OCI-LY7 (cell line): ENCODE measurements at regions not wholly inside any gene's neighbourhood (a gene's known extent, or its start where the extent isn't known, plus 50 kb on each side); places are given as distances from the start of the nearest gene placed in this dataset.

ENCODE experiments used
- BruUV-seq: library from RNA; stranded (reverse); fragments of 400-500 nt; replicated peaks from 2 replicates; lab custom pipeline; 2021; lab: Mats Ljungman, UMichigan
- CTCF ChIA-PET: fragments of 300-600 bp; sonication (Branson Sonifier 250); formaldehyde crosslinking; loops from one replicate; lab custom pipeline; 2022; ENCODE audit warnings: antibody characterized with exemption; ENCODE audit not compliant: unreplicated experiment; lab: Charles Lee
- POLR2A ChIA-PET: fragments of 300-600 bp; sonication (Branson Sonifier 250); formaldehyde crosslinking; loops from one replicate; lab custom pipeline; 2022; ENCODE audit warnings: antibody characterized with exemption; lab: Charles Lee
- DNase-seq: peaks from one replicate; pipeline ENCODE4 v3.0.0-alpha.2; 2015; ENCODE audit warnings: low spot score
- H2AFZ ChIP-seq: fragments of 200-600 bp; sonication (generic), shearing (Covaris generic); 2 replicates; pipeline ENCODE4 v1.6.1; 2014; ENCODE audit warnings: mild to moderate bottlenecking, antibody characterized with exemption, low read length, moderate library complexity
- H3K27ac ChIP-seq: fragments of 200-600 bp; sonication (generic); 2 replicates; pipeline ENCODE4 v1.5.1; 2014; ENCODE audit warnings: mixed run types, low read depth, mild to moderate bottlenecking, moderate library complexity, low read length, inconsistent platforms; ENCODE audit not compliant: poor library complexity, severe bottlenecking
- H3K36me3 ChIP-seq: fragments of 200-600 bp; sonication (generic); 2 replicates; pipeline ENCODE4 v1.6.1; 2014; ENCODE audit warnings: mild to moderate bottlenecking, antibody characterized with exemption, low read length, moderate library complexity, mixed read lengths; ENCODE audit not compliant: insufficient read depth
- H3K4me1 ChIP-seq: fragments of 200-600 bp; sonication (generic); 2 replicates; pipeline ENCODE4 v1.5.1; 2014; ENCODE audit warnings: mild to moderate bottlenecking, low read length; ENCODE audit not compliant: insufficient read depth, poor library complexity, severe bottlenecking
- H3K4me2 ChIP-seq: fragments of 200-600 bp; sonication (generic); 2 replicates; pipeline ENCODE4 v1.6.1; 2014; ENCODE audit warnings: mild to moderate bottlenecking, low read length
- H3K4me3 ChIP-seq: fragments of 200-600 bp; sonication (generic); 2 replicates; pipeline ENCODE4 v1.5.1; 2014; ENCODE audit warnings: mild to moderate bottlenecking, low read depth, low read length; ENCODE audit not compliant: poor library complexity, severe bottlenecking
- H3K79me2 ChIP-seq: fragments of 200-600 bp; sonication (generic); 2 replicates; pipeline ENCODE4 v1.6.1; 2016; ENCODE audit warnings: low read depth, mild to moderate bottlenecking, low read length, moderate library complexity, mixed read lengths; ENCODE audit not compliant: insufficient read depth
- H3K9me2 ChIP-seq: fragments of 200-600 bp; sonication (generic); 2 replicates; pipeline ENCODE4 v1.6.1; 2016; ENCODE audit warnings: mild to moderate bottlenecking, low read length, mixed read lengths; ENCODE audit not compliant: insufficient read depth
- H3K9me3 ChIP-seq: fragments of 200-600 bp; sonication (generic); 2 replicates; pipeline ENCODE4 v1.6.1; 2014; ENCODE audit warnings: mild to moderate bottlenecking, mixed run types, low read length, mixed read lengths
- H4K20me1 ChIP-seq: fragments of 200-600 bp; sonication (generic); 2 replicates; pipeline ENCODE4 v1.6.1; 2014; ENCODE audit warnings: mild to moderate bottlenecking, antibody characterized with exemption, low read length, moderate library complexity, mixed read lengths; ENCODE audit not compliant: insufficient read depth
- CTCF ChIP-seq: fragments of 200-600 bp; sonication (generic); conservative IDR thresholded peaks from 2 replicates; pipeline ENCODE4 v1.5.1; 2014; ENCODE audit warnings: mild to moderate bottlenecking, antibody characterized with exemption, low read length, moderate library complexity, mixed read lengths
- EZH2phosphoT487 ChIP-seq: fragments of 200-600 bp; sonication (generic); IDR thresholded peaks from 2 replicates; pipeline ENCODE4 v1.6.1; 2018; ENCODE audit warnings: low read depth, borderline replicate concordance, mild to moderate bottlenecking, mixed run types, antibody characterized with exemption, low read length, moderate library complexity, mixed read lengths
- intact Hi-C: fragments of 100-400 bp; cut with micrococcal nuclease; formaldehyde crosslinking; loops from one replicate; pipeline ENCODE4 v1.10.0; 2022; ENCODE audit not compliant: unreplicated experiment

GRCh38 chr3:30340500-30340899 is 265.9 kb upstream of the TGFBR2 start:
- POLR2A ChIA-PET, result no interaction called here

GRCh38 chr3:30341079-30341478 is 265.3 kb upstream of the TGFBR2 start:
- no TSS peak for BruUV-seq
- H3K79me2 ChIP-seq, result no peaks in the 10 kb centered on the region
- H2AFZ ChIP-seq, result no peak overlapping the region
- H3K4me1 ChIP-seq, result no peaks in the 10 kb centered on the region
- H3K9me2 ChIP-seq, result no peaks in the 10 kb centered on the region
- DNase-seq, result no peak
- no peak overlapping the region for H3K27ac ChIP-seq
- ChIA-PET CTCF (no interaction called here), POLR2A (no interaction called here)
- TF ChIP-seq EZH2phosphoT487 (no peak), CTCF (no peak)
- no peak overlapping the region for H3K4me2 ChIP-seq
- intact Hi-C loops, result no loop called here
- no peaks in the 10 kb centered on the region for H3K9me3 ChIP-seq
- H3K36me3 ChIP-seq, result no peaks in the 10 kb centered on the region
- no peak overlapping the region for H3K4me3 ChIP-seq
- H4K20me1 ChIP-seq, result no peaks in the 10 kb centered on the region

More at GRCh38 chr3:30340500-30340899, 265.9 kb upstream of the TGFBR2 start:
- Histone ChIP-seq H3K9me2 (no peaks in the 10 kb centered on the region), H3K36me3 (no peaks in the 10 kb centered on the region), H4K20me1 (no peaks in the 10 kb centered on the region), H3K4me1 (no peaks in the 10 kb centered on the region), H3K27ac (no peak overlapping the region), H3K4me2 (no peak overlapping the region), H3K79me2 (no peaks in the 10 kb centered on the region), H2AFZ (no peak overlapping the region), H3K9me3 (no peaks in the 10 kb centered on the region), H3K4me3 (no peak overlapping the region)
- TF ChIP-seq EZH2phosphoT487 (no peak), CTCF (no peak)
- CTCF ChIA-PET, result no interaction called here
- BruUV-seq, result no TSS peak
- intact Hi-C loops, result no loop called here
- no peak for DNase-seq

GRCh38 chr3:30341851-30342250 is 264.6 kb upstream of the TGFBR2 start:
- H3K9me2 ChIP-seq, result no peaks in the 10 kb centered on the region
- H3K79me2 ChIP-seq, result no peaks in the 10 kb centered on the region
- TF ChIP-seq CTCF, result no peak
- TF ChIP-seq EZH2phosphoT487, result no peak
- ChIA-PET CTCF (no interaction called here), POLR2A (no interaction called here)
- no peak overlapping the region for H3K27ac ChIP-seq
- intact Hi-C loops, result no loop called here
- no peak overlapping the region for H3K4me3 ChIP-seq
- H3K4me1 ChIP-seq, result no peaks in the 10 kb centered on the region
- BruUV-seq, result no TSS peak
- no peaks in the 10 kb centered on the region for H3K9me3 ChIP-seq
- H2AFZ ChIP-seq, result no peak overlapping the region
- no peak overlapping the region for H3K4me2 ChIP-seq
- no peaks in the 10 kb centered on the region for H3K36me3 ChIP-seq
- no peak for DNase-seq
- H4K20me1 ChIP-seq, result no peaks in the 10 kb centered on the region
